GM19397 (cell line): ENCODE measurements at regions not wholly inside any gene's neighbourhood (a gene's known extent, or its start where the extent isn't known, plus 50 kb on each side); places are given as distances from the start of the nearest gene placed in this dataset.
A peak's percentile ranks its signal among the peaks of the same experiment; 100 is the strongest.
"Not testable (repeated sequence)": the region's sequence is repeated elsewhere in the genome, so short reads cannot be mapped to it uniquely, and the experiment has no call there.

Experiments used
- ATAC-seq: cut with Tn5 transposase; IDR thresholded peaks from one replicate; pipeline ENCODE4 v1.9.1; 2021; ENCODE audit warnings: mild to moderate bottlenecking, moderate library complexity; ENCODE audit not compliant: unreplicated experiment

DNA sequence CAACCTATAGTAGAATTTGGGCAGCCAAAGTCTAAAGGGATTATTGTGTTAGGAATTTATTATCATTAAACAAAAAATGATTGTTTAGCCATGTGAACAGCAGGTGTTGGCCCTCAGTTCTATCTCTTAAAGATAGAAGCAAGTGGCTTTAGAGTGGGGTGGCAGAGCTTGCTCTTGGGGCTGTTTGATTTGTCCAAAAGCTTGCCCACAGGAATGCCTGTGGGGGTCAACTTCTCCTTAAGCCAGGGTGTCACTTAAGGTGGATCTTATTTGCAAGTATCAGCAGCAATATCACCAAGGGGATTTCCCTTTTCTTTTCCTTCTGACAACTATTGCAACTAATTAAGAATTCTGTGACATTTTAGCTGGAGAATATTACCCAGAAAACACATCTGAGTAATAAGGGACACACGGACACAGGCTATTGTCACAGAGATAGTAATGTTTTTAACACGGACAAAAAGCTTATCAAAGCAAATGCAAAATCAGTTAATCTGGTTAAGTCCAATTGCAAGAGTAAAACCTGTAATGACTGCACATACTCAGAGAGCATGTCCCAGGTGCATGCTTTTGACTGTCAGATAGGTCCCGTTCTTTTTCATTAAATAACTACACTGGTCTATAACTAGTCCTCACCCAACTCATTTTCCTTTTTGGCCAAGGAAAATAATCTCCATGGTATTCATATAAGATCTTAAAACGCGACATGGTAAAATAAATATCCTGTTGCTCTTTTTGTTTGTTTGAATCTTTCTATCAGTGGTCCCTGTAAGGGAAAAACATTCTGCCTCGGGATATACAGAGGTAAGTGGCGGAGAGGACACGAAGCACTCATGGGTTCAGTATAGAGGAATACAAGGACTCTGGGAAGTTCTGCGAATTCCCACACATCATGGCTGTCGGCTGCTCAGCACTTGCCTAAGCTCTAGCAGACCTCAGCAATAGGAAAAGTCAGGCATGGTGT lies 172.1 kb upstream of the RFC3 start:
- no peak for ATAC-seq

DNA sequence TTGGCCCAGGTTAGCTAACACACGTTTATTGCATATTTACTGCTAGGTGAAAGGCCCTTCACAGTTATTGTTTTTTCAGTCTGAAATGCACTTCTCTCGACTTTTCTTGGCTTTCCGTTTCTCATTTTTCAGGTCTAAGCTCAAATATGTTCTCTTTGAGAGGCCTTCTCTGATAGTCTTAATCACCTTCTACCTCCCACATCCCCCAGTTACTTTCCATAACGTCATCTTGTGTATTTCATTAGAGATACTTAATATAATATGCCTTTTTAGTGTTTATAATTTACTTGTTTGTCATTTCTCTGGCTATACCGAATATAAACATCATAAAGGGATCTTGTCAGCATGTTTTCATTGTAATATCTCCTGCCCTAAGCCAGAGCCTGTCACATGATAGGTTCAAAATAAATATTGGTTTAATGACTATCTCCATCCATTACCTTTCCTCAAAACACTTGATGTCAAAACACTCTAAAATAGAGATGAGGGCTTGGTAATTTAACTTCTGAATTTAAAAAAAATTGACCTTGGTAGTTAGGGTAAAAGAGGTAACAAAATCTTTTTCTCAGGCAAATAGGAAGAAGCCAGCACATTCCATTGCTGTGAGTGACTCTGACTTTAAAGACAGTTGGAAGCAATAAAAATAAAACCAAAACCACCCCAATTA lies 168.6 kb upstream of the RFC3 start:
- ATAC-seq, result no peak

DNA sequence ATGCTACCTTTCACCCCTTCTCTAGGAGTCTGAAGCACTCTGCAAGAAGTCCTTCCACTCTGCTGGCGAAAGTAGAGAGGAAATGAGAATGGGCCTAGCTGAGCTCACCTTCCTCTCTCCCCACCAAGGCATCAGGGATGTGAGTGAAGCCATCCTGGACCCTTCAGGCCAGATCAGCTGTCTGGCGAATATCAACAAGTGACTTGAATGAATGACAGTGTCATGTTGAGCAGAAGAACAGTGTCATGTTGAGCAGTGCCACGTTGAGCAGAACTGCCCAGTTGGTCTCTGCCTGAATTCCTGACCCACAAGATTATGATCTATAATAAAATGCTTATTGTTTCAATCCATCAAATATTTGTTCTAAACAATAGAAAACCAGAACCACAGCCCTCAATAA lies 166.2 kb upstream of the RFC3 start:
- no peak for ATAC-seq

DNA sequence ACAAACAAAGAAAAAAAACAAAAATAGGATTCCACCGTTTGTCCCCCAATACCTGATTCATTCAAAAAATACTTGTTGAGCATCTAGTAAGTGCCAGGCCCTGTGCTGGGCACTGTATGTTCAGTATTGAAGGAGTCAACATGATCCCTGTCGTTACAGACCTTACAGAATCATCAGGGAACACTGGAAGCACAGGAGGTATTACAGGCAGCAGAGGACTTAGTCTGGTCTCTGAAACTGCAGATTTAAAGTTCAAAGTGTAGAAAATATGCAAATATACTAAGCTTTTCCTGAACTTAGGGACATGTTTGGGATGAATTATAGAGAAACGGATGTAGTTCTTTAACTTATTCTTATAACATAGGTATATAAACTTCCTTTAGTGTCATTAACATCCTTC lies 160.7 kb upstream of the RFC3 start:
- no peak for ATAC-seq

DNA sequence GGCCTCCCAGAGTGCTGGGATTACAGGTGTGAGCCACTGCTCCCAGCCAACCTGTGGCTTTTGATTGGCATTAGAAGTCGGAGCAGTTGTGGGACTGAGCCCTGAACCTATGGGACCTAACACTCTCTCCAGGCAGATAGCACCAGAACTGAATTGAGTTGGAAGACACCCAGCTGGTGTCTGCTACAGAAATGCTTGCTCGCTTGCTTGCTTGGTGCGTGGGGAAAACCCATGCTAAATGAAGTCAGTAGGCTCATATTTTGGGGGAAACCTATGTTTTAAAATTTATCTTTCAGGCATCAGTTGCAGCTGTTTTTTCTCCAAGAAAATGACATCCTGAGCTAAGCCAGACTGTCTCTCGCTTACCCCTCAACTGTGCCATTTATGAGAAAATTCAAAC lies 158.5 kb upstream of the RFC3 start:
- no peak for ATAC-seq

DNA sequence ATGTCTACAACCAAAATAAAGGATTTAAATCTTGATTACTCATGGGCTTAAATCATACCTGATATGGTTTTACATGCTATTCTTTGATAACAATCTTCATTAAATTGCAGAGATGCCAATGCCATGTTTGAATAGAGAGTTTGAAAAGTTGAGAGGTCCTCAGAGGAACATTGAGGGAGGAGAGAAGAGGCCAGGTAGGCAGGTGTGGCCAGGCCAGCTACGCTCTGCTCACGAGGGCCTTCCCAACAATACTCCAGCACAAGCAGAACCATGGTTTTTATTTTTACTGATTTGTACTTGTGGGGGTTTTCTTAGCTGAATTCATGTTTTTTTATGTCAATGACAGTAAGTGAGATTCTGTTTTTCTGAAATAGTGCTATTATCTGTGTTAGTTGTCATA lies 158.1 kb upstream of the RFC3 start:
- no peak for ATAC-seq

DNA sequence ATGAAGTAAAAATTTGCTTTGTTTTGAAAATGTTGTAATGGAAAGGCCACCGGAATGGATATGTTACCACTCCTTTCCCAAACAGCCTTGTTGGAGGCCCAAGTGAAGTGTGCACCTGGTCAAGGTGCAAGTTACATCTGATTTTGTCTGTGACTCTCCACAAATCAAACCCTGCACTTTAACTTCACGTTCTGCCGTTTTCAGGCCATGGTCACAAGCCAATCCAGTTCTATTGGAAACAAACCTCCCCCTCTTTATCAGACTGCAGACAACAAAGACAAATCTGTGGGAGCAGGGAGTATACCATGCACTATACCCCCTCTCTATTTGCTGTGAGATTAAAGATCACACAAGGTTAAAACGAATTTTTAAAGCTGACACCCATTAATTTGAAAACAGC lies 155.6 kb upstream of the RFC3 start:
- no peak for ATAC-seq

DNA sequence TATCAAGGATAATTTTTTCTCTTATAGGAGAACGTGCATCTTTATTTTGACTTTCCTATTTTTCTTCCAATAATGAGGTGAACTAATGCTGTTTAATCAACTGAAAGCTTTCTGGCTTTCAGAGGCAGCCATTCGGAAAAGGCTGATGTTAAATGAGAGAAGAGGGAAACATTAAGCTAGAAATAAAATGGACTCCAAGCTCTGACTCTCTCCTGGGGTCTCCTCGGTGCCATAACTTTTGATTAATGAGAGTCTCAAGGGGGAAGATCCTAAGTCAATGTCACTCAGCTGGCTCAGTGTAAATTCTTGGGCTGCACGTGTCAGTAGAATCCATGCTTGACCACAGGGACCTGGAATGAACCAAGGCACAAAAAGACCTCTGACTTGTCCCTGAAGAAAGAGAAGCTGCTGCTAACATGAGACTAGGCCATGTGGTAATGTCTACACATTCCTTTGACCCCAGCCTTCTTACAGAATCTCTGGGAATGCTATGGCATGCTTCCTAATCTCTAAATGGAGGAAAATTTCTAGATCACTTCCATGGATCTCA lies 152.2 kb upstream of the RFC3 start:
- ATAC-seq, result no peak

DNA sequence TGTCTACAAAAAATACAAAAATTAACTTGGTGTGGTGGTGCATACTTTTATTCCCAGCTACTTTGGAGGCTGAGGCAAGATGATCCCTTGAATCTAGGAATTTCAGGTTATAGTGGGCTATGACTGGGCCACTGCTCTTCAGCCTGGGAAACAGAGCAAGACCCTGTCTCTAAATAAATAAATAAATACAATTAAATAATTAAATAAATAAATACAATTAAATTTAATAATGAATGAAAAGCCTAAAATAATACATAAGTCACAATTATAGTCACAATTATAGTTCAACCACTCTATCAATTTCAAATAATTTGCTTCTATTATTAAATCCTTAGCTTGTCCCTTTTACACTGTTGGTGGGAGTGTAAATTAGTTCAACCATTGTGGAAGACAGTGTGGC lies 146.4 kb upstream of the RFC3 start:
- no peak for ATAC-seq

DNA sequence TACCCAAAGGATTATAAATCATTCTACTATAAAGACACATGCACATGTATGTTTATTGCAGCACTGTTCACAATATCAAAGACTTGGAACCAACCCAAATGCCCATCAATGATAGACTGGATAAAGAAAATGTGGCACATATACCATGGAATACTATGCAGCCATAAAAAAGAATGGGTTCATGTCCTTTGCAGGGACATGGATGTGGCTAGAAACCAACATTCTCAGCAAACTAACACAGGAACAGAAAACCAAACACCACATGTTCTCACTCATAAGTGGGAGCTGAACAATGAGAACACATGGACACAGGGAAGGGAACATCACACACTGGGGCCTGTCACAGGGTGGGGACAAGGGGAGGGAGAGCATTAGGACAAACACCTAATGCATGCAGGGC lies 145.9 kb upstream of the RFC3 start:
- not testable (repeated sequence) for ATAC-seq

DNA sequence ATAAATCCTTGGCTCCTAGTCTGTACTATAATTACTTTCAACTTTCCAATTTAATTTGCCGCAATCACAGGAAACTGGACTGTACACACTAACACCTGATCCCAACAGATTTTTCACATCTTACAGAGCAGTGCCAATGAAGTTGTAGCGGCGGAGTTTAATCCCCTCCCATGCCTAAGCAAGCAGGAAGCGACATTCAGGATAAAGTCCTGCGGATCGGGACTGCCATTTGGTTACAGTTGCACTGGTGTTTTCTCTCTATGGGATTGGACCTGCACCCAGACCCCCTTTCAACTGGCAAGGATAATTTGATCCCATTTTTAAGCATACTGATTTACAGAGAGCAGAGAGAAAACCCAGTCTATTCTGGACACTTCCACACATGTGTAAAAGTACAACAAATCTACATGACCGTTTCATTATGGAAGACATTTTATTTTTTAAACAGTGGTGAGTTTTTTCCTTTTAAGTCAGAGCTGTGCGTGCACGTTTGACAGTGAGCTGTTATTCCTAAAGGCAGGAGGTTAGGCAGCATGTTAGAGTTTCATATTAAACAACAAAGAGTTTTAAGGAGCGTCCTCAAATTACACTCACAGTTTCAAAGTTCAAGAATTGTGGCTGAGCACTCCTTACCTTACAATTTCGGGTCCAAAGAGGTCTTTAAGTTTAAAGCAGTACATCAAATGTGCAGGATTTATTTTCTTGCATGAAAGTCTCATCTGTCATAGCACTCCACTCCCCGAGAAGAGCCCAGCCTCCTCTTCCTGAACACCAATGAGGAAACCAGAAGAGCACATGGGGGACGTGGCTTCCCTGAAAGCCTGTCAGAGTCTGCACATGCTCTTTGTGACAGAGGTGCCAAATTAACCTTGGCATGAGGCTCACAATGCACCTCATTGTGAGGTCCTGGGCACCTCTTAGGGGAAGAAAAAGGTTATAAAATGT lies 141.6 kb upstream of the RFC3 start:
- peak; percentile 28 for ATAC-seq

DNA sequence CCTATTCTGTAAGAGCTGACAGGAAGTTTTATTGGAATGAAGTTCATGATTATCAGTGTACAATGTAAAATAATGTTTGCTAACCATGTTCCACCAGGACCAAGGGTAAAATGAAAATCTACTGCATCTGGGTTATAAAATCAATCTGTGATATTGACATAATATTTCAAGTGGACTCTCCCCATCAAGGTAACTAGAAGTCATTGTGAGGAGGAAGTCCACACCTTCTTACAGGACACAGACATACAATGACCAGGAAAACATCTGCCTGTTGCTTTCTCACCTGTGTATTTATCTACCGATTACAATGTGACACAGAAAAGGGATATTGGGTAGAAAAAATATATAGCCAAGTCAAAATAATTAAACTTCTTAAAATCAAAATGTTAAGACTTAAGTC lies 140.7 kb upstream of the RFC3 start:
- no peak for ATAC-seq

DNA sequence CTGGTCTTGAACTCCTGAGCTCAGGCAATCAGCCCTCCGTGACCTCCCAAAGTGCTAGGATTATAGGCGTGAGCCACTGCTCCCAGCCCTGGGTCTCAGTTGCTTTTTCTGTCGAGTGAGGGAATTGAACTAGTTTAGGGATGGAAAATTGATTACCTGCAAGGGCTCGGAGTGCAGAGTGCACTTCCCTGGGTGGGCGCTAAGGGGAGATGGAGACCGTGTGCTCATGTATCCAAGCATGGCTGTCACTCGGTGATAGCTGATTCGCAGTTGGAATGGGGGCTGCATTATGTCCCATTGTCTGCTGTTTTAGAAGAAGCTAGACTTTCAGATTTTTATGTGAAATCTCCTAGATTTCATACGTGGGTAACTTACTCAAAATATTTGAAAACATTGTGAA lies 139.9 kb upstream of the RFC3 start:
- no peak for ATAC-seq

DNA sequence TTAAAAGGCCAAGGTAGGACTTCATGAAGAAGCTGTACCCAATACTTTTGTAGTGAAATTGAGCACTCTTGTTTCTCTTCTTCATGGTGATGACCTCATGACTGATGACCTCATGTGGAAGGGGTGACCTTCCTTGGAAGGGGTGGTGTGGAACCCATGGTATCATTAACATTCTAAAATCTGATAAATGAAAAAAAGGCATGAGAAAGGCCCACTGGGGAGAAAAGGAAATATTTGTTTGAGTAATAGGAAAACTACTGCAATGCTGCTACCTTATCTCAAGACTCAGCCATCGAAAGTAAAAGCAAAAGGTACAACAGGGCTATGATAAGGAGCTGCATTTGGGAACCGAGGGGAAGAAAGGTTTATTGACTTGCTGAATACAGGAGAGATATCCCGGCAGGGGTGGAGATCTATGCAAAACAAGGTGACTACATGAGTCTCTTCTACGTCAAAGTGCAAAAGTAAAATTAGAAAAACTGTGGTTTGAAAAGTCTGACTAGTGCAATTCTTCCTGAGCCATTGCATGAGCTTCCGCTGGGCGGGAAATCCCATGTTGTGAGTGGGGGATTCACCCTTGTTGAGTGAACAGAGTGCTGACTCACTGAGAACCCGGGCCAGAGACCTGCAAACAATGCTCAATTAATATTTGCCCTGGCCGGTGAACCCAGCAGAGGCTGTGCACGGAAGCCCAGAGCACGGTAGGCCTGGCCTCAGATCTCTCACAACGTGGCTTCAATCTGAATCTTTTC lies 138.9 kb upstream of the RFC3 start:
- peak; percentile 91 for ATAC-seq

DNA sequence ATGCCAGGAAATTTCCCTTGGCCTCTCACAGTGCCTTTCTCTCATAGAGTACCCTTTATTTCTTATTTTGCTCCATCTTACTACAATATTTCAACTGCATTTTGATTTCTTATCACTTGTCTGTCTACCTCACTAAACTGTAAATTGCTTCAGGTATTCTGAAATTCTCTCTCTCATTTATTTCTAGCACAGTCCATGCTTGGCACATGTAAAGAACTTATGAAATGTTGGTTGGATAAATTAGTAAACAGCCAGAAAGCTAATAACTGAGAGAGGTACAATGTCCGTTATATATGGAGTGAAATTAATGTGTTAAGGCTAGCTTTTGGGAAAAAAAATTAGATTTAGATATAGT lies 138.3 kb upstream of the RFC3 start:
- no peak for ATAC-seq

DNA sequence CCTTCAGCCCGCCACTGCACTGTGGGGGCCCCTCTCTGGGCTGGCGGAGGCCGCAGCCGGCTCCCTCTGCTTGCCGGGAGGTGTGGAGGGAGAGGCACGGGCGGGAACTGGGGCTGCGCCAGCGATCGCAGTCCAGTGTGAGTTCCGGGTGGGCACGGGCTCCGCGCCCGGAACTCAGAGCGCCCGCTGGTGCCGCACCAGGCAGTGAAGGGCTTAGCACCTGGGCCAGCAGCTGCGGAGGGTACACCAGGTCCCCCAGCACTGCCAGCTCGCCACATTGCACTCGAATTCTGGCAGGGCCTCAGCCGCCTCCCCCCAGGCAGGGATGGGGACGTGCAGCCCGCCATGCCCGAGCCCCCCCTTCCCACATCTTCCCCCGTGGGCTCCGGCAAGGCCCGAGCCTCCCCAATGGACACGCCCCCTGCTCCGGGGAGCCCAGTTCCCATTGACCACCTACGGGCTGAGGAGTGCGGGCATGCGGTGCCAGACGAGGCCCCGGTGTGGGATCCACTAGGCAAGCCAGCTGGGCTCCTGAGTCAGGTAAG lies 135.9 kb upstream of the RFC3 start:
- no peak for ATAC-seq

DNA sequence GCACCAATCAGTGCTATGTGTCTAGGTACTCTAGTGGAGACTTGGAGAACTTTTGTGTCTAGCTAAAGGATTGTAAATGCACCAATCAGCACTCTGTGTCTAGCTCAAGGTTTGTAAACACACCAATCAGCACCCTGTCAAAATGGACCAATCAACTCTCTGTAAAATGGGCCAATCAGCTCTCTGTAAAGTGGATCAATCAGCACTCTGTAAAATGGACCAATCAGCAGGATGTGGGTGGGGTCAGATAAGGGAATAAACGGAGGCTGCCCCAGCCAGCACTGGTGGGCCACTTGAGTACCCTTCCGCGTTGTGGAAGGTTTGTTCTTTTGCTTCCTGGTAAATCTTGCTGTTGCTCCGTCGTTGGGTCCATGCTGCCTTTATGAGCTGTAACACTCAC lies 135.3 kb upstream of the RFC3 start:
- ATAC-seq, result not testable (repeated sequence)

DNA sequence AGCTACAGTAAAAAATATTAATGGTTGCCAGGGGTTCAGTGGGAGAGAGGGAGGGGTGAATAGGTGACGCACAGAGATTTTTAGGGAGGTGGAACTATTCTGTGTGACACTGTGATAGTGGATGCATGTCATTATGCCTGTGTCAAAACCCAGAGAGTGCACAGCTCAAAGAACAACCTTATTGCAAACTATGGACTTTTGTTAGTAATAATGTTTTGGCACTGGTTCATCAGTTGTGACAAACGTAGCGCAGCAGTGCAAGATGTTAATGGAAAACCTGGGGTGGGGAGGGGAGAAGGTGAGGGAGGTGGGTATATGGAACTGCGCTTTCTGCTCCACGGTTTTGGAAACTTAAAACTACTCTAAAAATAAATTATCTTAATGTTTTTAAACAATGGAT lies 134.6 kb upstream of the RFC3 start:
- no peak for ATAC-seq

DNA sequence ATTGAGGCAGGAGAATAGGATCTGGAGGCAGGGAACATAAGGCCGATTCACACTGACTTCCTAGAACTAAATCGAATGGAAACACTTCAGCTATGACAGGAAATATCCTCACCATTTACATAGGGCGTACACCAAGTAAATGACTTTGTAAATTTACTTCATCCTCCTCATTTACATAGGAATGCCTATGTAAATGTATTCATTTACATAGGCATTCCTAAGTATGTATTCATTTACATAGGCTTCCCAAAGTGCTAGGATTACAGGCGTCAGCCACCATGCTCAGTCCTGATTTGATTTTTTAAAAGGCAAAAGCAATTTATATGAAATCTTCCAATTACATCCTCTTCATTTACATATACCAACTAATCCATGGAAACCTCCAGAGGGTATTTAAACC lies 133.1 kb upstream of the RFC3 start:
- ATAC-seq, result no peak
